ENCODE measurements at regions not wholly inside any gene's neighbourhood (a gene's known extent, or its start where the extent isn't known, plus 50 kb on each side); places are given as distances from the start of the nearest gene placed in this dataset.

DNA sequence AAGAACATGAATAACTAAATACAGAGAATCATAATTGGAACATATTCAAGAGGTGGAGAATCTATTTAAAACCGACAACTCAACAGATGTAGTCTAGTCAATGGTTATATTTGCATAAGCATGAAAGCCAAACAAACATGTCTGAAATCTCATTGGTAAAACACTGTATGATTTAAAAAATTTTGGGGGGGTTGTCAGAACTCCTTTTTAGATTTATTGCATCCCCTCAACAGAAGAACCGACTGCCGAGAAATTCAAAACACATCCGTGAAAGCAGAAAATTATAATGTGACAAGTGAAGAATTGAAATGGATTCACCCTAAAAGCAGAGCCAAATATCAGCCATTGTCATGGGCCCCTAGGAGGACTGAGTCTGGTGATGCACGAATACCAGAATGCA lies 633.4 kb upstream of the KCNMB2 start:
- POLR2A ChIA-PET, result no interaction called here
- no peaks in the 10 kb centered on the region for H3K27me3 ChIP-seq (replicated peaks in 1 of 4; ENCODE audit: control extremely low read depth in 1 of 4, control insufficient read depth in 3 of 4, insufficient read depth in 4 of 4, low read length in 3 of 4)
- no peak overlapping the region for H3K4me3 Mint-ChIP-seq
- no peaks in the 10 kb centered on the region for H3K4me1 Mint-ChIP-seq
- 100% methylated on average over 1 of the region's 5 CpGs for WGBS (ENCODE audit: insufficient coverage)
- no peaks in the 10 kb centered on the region for H3K36me3 ChIP-seq (replicated peaks in 1 of 2; ENCODE audit: control extremely low read depth in 1 of 2, control insufficient read depth in 1 of 2, extremely low read depth in 1 of 2, insufficient read depth in 2 of 2, low read length in 1 of 2)
- no peaks in the 10 kb centered on the region for H3K79me2 ChIP-seq (ENCODE audit: control insufficient read depth, insufficient read depth, low read length)
- intact Hi-C loops (cut with micrococcal nuclease), result no loop called here
- no peak overlapping the region for H3K9ac ChIP-seq (ENCODE audit: low read length)
- H3K27ac Mint-ChIP-seq, result no peak overlapping the region
- DNase-seq (no peak), ATAC-seq (ENCODE audit: low read depth) (no peak)
- peaks cover 2 to 25% (median 17%) of the 10 kb centered on the region in 3 donors for H3K9me3 ChIP-seq (ENCODE audit: control extremely low read depth in 1 of 3, control insufficient read depth in 2 of 3, insufficient read depth in 1 of 3, low read length in 2 of 3)
- no peak overlapping the region for H3K4me3 ChIP-seq (ENCODE audit: control extremely low read depth in 1 of 5, extremely low read depth in 1 of 5, insufficient read depth in 1 of 5, low read depth in 2 of 5, low read length in 4 of 5)
- H2AFZ ChIP-seq (ENCODE audit: insufficient read depth, low read depth, low read length, poor library complexity, severe bottlenecking), result no peak overlapping the region
- H3K27me3 Mint-ChIP-seq, result no peaks in the 10 kb centered on the region
- no peak overlapping the region for H3K4me2 ChIP-seq (replicated peaks; ENCODE audit: low read depth, low read length, poor library complexity, severe bottlenecking)
- H3K27ac ChIP-seq (ENCODE audit: low read length in 2 of 2), result no peak overlapping the region
- no peaks in the 10 kb centered on the region for H3K4me1 ChIP-seq (ENCODE audit: control insufficient read depth in 2 of 2, insufficient read depth in 2 of 2, low read length in 2 of 2)
- no peaks in the 10 kb centered on the region for H4K20me1 ChIP-seq (ENCODE audit: control insufficient read depth, insufficient read depth, low read length, poor library complexity, severe bottlenecking)
- TF ChIP-seq EZH2 (IDR thresholded peaks at IDR 0.05; ENCODE audit: borderline replicate concordance, insufficient read depth, low read depth, low read length, poor library complexity, severe bottlenecking) (no peak), CTCF (IDR thresholded peaks at IDR 0.05) (no peak)
- CTCF ChIA-PET, result no interaction called here
- H3K9me3 Mint-ChIP-seq (ENCODE audit: insufficient read depth), result peaks cover 3% of the 10 kb centered on the region

- H3K9ac ChIP-seq (ENCODE audit: low read length), result no peak overlapping the region
- H3K9me3 ChIP-seq (ENCODE audit: control extremely low read depth in 1 of 3, control insufficient read depth in 2 of 3, insufficient read depth in 1 of 3, low read length in 2 of 3), result peaks cover 1 to 9% (median 9%) of the 10 kb centered on the region in 3 donors
Measured at GRCh38 chr3:177904621-177905020, 631.6 kb upstream of the KCNMB2 start.

More at GRCh38 chr3:177904621-177905020, 631.6 kb upstream of the KCNMB2 start:
- Mint-ChIP-seq H3K27me3 (no peaks in the 10 kb centered on the region), H3K9me3 (ENCODE audit: insufficient read depth) (peaks cover 2% of the 10 kb centered on the region), H3K4me3 (no peak overlapping the region), H3K27ac (no peak overlapping the region), H3K4me1 (no peaks in the 10 kb centered on the region)
- H3K4me2 ChIP-seq (replicated peaks; ENCODE audit: low read depth, low read length, poor library complexity, severe bottlenecking), result no peak overlapping the region
- no peaks in the 10 kb centered on the region for H3K27me3 ChIP-seq (replicated peaks in 1 of 4; ENCODE audit: control extremely low read depth in 1 of 4, control insufficient read depth in 3 of 4, insufficient read depth in 4 of 4, low read length in 3 of 4)
- POLR2A ChIA-PET, result no interaction called here
- TF ChIP-seq EZH2 (IDR thresholded peaks at IDR 0.05; ENCODE audit: borderline replicate concordance, insufficient read depth, low read depth, low read length, poor library complexity, severe bottlenecking) (no peak), CTCF (IDR thresholded peaks at IDR 0.05) (no peak)
- no peaks in the 10 kb centered on the region for H3K79me2 ChIP-seq (ENCODE audit: control insufficient read depth, insufficient read depth, low read length)
- no peaks in the 10 kb centered on the region for H4K20me1 ChIP-seq (ENCODE audit: control insufficient read depth, insufficient read depth, low read length, poor library complexity, severe bottlenecking)
- no peak overlapping the region for H3K4me3 ChIP-seq (ENCODE audit: control extremely low read depth in 1 of 5, extremely low read depth in 1 of 5, insufficient read depth in 1 of 5, low read depth in 2 of 5, low read length in 4 of 5)
- H3K27ac ChIP-seq (ENCODE audit: low read length in 2 of 2), result no peak overlapping the region
- no peaks in the 10 kb centered on the region for H3K36me3 ChIP-seq (replicated peaks in 1 of 2; ENCODE audit: control extremely low read depth in 1 of 2, control insufficient read depth in 1 of 2, extremely low read depth in 1 of 2, insufficient read depth in 2 of 2, low read length in 1 of 2)
- H2AFZ ChIP-seq (ENCODE audit: insufficient read depth, low read depth, low read length, poor library complexity, severe bottlenecking), result no peak overlapping the region
- no peak for ATAC-seq (ENCODE audit: low read depth)
- intact Hi-C loops (cut with micrococcal nuclease), result no loop called here
- H3K4me1 ChIP-seq (ENCODE audit: control insufficient read depth in 2 of 2, insufficient read depth in 2 of 2, low read length in 2 of 2), result no peaks in the 10 kb centered on the region
- no peak for DNase-seq
- CTCF ChIA-PET, result no interaction called here
